Astrocyte of the hippocampus (primary cell): ENCODE measurements at regions not wholly inside any gene's neighbourhood (a gene's known extent, or its start where the extent isn't known, plus 50 kb on each side); places are given as distances from the start of the nearest gene placed in this dataset.

Experiments
- DNase-seq: peaks from one replicate; pipeline ENCODE4 v3.0.0; 2011; ENCODE audit warnings: low read depth, low spot score

DNA sequence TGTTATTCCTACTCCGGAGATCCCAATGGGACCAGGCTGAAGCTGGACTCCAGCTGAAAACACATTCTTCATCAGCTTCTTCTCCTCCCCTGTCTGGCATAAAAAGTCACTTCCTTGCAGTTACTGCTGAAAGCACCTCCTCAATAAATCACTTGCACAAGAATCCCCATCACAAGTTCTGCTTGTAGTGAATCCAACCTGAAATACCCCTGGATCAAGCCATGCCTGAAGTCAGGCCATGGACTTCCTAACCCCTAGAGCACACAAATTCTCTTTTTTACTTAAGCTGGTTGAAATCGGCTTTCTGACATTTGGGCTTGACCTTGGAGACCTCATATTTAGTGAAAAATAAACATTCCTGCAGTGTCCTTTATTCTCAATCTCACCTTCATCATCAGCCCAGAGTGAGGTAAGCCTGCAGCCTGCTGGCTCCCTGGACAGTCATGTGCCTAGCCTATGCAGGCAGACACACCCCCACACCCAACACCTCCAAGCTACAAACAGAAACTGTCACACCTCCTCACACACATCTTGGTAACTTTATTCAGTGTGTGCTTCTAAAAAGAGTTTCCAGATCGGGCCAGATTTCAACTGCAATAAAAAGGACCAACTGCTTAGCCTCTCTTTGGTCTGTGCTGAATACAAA, 51.5 kb upstream of the PTPRT start:
- no peak for DNase-seq
